NB4 (cell line): ENCODE measurements at regions not wholly inside any gene's neighbourhood (a gene's known extent, or its start where the extent isn't known, plus 50 kb on each side); places are given as distances from the start of the nearest gene placed in this dataset.

Experiments
- DNase-seq: peaks from one replicate; pipeline ENCODE4 v3.0.0; 2010; ENCODE audit warnings: low read depth
- H3K4me3 ChIP-seq: one replicate; pipeline ENCODE4 v1.5.1; 2011; ENCODE audit warnings: mild to moderate bottlenecking, low read depth, low read length, moderate library complexity
- MYC ChIP-seq: IDR thresholded peaks from 2 replicates; pipeline ENCODE4 v1.6.1; 2011; ENCODE audit warnings: low read depth, low read length
- POLR2A ChIP-seq: IDR thresholded peaks from 2 replicates; pipeline ENCODE4 v1.6.1; 2011; ENCODE audit warnings: mild to moderate bottlenecking; ENCODE audit not compliant: insufficient read length; ENCODE audit errors: extremely low read depth
- TF ChIP-seq, protein P1 (sequence below): IDR thresholded peaks from one replicate; pipeline ENCODE4 v1.5.1; 2012; ENCODE audit warnings: low read depth, low read length
- TF ChIP-seq, protein P2 (sequence below): IDR thresholded peaks from 2 replicates; pipeline ENCODE4 v1.6.1; 2011; ENCODE audit warnings: low read depth, low read length

DNA sequence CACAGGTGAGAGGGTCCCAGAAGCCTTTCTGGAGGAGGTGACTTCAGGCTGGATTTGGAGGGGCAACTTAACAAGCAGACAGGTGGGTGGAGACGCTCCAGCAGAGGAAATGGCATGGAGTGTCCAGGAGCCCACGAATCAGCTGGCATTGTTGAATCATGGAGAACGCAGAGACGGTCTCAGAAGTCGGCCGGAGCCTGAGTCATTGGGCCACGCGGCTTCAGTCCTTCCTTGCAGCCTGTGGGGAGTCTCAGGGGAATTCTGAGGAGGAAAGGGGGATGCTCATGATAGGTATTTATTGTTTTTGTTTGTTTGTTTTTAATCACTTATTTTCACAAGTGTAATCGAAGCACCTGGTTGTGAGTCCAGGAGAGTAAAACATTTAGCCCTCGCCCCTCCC lies 184.6 kb upstream of the HDAC4 start:
- TF ChIP-seq, protein P1, sequence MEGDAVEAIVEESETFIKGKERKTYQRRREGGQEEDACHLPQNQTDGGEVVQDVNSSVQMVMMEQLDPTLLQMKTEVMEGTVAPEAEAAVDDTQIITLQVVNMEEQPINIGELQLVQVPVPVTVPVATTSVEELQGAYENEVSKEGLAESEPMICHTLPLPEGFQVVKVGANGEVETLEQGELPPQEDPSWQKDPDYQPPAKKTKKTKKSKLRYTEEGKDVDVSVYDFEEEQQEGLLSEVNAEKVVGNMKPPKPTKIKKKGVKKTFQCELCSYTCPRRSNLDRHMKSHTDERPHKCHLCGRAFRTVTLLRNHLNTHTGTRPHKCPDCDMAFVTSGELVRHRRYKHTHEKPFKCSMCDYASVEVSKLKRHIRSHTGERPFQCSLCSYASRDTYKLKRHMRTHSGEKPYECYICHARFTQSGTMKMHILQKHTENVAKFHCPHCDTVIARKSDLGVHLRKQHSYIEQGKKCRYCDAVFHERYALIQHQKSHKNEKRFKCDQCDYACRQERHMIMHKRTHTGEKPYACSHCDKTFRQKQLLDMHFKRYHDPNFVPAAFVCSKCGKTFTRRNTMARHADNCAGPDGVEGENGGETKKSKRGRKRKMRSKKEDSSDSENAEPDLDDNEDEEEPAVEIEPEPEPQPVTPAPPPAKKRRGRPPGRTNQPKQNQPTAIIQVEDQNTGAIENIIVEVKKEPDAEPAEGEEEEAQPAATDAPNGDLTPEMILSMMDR, result no peak
- no peak for TF ChIP-seq POLR2A
- no peak for TF ChIP-seq MYC
- TF ChIP-seq, protein P2, sequence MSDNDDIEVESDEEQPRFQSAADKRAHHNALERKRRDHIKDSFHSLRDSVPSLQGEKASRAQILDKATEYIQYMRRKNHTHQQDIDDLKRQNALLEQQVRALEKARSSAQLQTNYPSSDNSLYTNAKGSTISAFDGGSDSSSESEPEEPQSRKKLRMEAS, result no peak
- no peak for DNase-seq
- H3K4me3 ChIP-seq, result no peak overlapping the region

DNA sequence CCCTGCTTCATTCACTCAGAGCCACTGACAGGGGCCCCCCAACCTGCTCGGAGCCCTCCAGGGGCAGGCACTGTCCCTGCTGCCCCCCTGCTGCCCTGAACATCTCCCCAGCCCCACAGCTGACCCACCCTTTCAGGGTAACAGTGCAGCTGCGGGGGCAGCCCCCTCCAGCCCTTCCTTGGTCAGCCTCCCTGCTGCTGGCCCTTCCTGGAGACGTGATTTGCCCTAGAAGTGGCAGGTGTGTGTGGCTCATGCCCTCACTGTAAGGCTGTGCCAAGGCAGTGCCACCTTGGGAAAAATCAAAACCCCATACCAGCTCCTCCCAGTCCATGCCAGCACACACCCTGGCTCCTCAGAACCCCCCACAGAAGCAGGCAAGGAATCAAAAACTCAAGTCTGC lies 184.2 kb upstream of the HDAC4 start:
- TF ChIP-seq MYC (no peak), POLR2A (no peak)
- TF ChIP-seq, protein P1, result no peak
- TF ChIP-seq, protein P2, result no peak
- no peak for DNase-seq
- H3K4me3 ChIP-seq, result no peak overlapping the region

DNA sequence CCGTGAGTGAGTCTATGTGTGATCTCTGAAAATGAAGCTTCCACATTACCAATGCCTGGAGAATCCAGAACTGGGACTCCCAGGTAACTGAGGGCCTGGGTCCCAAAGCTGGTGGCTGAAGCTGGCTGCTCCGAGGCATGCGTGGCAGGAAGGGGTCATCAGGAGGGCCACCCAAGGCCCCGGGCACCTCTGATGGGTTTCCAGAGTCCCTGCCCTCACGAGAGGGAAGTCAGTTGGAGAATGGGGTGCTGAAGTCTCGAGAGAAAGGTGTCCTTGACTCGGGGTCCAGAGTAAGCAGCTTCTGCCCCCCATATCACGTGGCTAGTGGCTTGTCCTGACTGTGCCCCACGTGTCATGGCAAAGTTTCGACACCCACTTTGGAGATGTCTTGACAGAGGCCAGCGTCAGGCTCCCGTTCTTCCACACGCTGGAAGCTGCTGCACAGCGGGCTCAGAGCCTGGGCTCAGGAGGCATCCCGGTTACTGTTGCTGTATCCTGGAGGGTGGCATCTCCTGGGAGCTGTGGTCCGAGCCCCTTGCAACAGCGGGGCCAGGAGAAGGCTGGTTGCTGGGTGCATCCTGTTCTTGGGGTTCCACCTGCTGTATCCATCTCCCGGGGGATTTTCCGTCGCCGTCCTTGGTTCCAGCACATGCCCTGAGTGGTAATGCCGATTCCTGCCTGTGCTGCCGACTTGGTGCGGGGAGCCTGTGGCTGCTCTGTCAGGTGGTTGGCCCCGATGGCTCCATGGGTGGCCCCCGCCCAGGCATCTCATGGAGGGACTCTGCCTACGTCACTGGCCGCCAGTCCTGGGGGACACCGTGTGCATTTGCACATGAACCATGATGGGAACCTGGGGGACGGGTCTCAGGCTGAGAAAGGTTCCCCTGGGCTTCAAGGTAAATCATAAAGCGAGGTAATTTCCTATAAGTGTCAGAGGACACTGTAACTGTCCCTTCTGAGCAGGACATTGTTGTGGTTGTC lies 183.3 kb upstream of the HDAC4 start:
- no peak overlapping the region for H3K4me3 ChIP-seq
- TF ChIP-seq, protein P1, result no peak
- TF ChIP-seq MYC (no peak), POLR2A (no peak)
- TF ChIP-seq, protein P2, result no peak
- DNase-seq, result no peak

DNA sequence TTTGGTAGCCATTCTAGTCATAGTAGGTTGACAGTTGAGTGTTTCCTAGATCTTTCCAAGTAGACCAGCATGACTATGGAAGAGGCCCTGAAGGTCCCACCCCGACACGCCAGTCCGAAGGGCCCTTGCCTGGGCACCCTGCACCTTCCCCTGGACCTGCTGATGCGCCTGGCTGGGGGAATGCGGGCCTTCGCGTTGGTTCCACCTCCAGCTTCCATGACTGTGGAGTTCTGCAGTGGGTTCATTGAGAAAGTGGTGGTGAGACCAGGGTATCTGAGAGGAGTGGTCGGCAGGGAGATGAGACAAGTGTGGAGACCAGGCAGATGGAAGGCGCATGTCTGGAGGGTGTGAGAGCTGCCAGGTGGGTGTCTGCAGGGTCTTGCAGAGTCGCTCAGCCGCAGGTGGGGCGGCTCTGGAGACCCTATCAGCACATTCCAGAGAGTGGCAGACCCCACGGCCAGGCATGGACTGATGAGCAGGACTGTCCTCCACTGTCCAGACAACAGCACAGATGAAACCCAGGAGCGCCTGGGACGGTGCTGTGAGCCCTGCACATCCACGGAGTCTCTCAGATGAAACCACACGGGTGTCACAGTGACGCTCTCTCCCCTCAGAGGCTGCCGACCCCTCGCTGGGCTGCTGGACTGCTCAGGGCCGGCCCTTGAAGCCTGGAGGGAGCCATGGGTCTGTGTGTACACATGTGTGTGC lies 182.5 kb upstream of the HDAC4 start:
- H3K4me3 ChIP-seq, result no peak overlapping the region
- no peak for DNase-seq
- TF ChIP-seq, protein P2, result no peak
- TF ChIP-seq, protein P1, result no peak
- TF ChIP-seq POLR2A (no peak), MYC (no peak)

DNA sequence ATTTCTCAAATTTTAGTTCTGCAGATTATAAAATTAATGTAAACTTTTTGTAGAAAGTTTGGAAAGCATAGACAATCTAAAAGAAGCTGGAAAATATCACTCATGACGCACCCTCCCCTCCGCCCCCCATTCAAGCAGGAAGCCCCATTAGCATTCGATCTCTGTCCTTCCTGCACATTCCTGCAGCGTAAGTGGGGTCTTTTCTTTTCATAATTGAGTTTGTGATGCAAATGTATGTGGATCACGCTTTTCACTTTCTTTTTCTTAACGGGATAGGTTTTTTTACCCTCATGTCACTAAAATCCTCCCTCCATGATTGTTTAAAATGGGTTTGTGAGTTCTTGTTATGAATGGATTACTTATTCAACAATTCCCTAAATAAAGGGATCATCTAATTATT lies 181.7 kb upstream of the HDAC4 start:
- H3K4me3 ChIP-seq, result no peak overlapping the region
- TF ChIP-seq, protein P1, result no peak
- TF ChIP-seq, protein P2, result no peak
- TF ChIP-seq MYC (no peak), POLR2A (no peak)
- DNase-seq, result no peak
